ENCODE measurements at regions not wholly inside any gene's neighbourhood (a gene's known extent, or its start where the extent isn't known, plus 50 kb on each side); places are given as distances from the start of the nearest gene placed in this dataset.
"Not testable (repeated sequence)": the region's sequence is repeated elsewhere in the genome, so short reads cannot be mapped to it uniquely, and the experiment has no call there.

- not testable (repeated sequence) for TF ChIP-seq CTCF, POLR2A (IDR thresholded peaks at IDR 0.05)
These were observed 601.9 kb upstream of the TPTE start for GRCh38 chr21:9919446-9919845.

All from thyroid gland (tissue), 4 donors.